NCI-H2196 treated with DMSO at 0.1 percent for 48 hours (cell line): ENCODE measurements at regions not wholly inside any gene's neighbourhood (a gene's known extent, or its start where the extent isn't known, plus 50 kb on each side); places are given as distances from the start of the nearest gene placed in this dataset.
"Not testable (repeated sequence)": the region's sequence is repeated elsewhere in the genome, so short reads cannot be mapped to it uniquely, and the experiment has no call there.

Experiments used
- DNase-seq: peaks from one replicate; lab custom pipeline; 2025; ENCODE audit not compliant: unreplicated experiment; lab: John Stamatoyannopoulos, UW

GRCh38 chr18:22068784-22069183 is 100.6 kb upstream of the GATA6 start:
- not testable (repeated sequence) for DNase-seq

- DNase-seq, result no peak
These were observed 99.5 kb upstream of the GATA6 start for GRCh38 chr18:22069916-22070315.

GRCh38 chr18:22073411-22073810 is 96.0 kb upstream of the GATA6 start:
- no peak for DNase-seq

GRCh38 chr18:22074282-22075070 is 94.9 kb upstream of the GATA6 start:
- DNase-seq, result no peak

- DNase-seq, result no peak
These were observed 89.4 kb upstream of the GATA6 start for GRCh38 chr18:22080035-22080434.

GRCh38 chr18:22082408-22082807 is 87.0 kb upstream of the GATA6 start:
- no peak for DNase-seq

GRCh38 chr18:22084547-22084946 is 84.8 kb upstream of the GATA6 start:
- no peak for DNase-seq

GRCh38 chr18:22086973-22087372 is 82.4 kb upstream of the GATA6 start:
- DNase-seq, result no peak

- no peak for DNase-seq
These were observed 81.4 kb upstream of the GATA6 start for GRCh38 chr18:22088029-22088428.

GRCh38 chr18:22088996-22089640 is 80.3 kb upstream of the GATA6 start:
- no peak for DNase-seq

GRCh38 chr18:22091341-22091740 is 78.0 kb upstream of the GATA6 start:
- no peak for DNase-seq

GRCh38 chr18:22093731-22094357 is 75.5 kb upstream of the GATA6 start:
- no peak for DNase-seq

- no peak for DNase-seq
These were observed 75.0 kb upstream of the GATA6 start for GRCh38 chr18:22094358-22094734.

- no peak for DNase-seq
These were observed 70.8 kb upstream of the GATA6 start for GRCh38 chr18:22098563-22098989.

GRCh38 chr18:22099925-22100324 is 69.5 kb upstream of the GATA6 start:
- DNase-seq, result no peak

- no peak for DNase-seq
These were observed 67.7 kb upstream of the GATA6 start for GRCh38 chr18:22101731-22102130.

GRCh38 chr18:22102953-22103646 is 66.3 kb upstream of the GATA6 start:
- DNase-seq, result no peak

GRCh38 chr18:22103647-22104031 is 65.8 kb upstream of the GATA6 start:
- DNase-seq, result no peak

GRCh38 chr18:22106536-22107292 is 62.7 kb upstream of the GATA6 start:
- DNase-seq, result no peak

GRCh38 chr18:22108674-22109073 is 60.7 kb upstream of the GATA6 start:
- DNase-seq, result no peak

- no peak for DNase-seq
These were observed 59.9 kb upstream of the GATA6 start for GRCh38 chr18:22109535-22109934.
